ENCODE measurements at regions not wholly inside any gene's neighbourhood (a gene's known extent, or its start where the extent isn't known, plus 50 kb on each side); places are given as distances from the start of the nearest gene placed in this dataset.

DNA sequence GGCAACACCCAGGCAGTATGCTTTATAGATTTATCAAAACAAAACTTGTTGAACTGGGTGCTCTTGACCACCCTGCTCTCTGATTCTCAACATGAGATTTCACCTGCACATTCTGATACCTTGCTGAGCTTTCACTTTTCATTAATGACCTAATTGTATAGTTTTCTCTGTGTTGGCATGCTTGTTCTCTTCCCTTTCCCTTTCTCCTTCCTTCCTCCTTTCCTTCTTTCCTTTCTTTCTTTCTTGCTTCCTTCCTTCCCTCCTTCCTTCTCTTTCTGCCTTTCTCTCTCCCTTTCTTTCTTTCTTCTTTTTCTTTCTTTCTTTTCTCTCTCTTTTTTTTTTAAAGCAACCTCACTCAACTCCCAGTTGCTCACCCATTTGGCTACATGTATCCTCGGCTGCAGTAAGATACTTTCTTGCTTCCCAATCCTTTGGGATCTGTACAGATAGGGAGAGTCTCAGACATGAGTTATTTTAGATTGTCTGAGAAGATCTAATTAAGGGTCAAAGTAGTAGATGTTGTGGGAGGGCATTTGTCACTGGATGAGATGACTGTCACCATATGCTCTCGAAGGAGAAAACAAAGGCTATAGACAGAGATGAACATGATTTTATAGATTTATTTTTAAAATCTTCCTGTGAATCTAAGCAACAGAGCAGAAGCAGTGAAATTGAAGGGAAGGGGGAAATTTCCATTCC, 458.0 kb downstream of the USP25 start:
- Histone ChIP-seq H3K27me3 (ENCODE audit: control insufficient read depth, insufficient read depth, low read length) (no peaks in the 10 kb centered on the region), H3K9ac (ENCODE audit: low read length in 3 of 3) (no peak overlapping the region), H3K36me3 (ENCODE audit: control insufficient read depth in 2 of 3, insufficient read depth in 3 of 3, low read length in 3 of 3) (no peaks in the 10 kb centered on the region), H3K4me1 (ENCODE audit: control insufficient read depth in 2 of 3, insufficient read depth in 2 of 3, low read depth in 1 of 3, low read length in 3 of 3) (peaks cover 0 to 6% (median 0%) of the 10 kb centered on the region in 3 donors), H3K27ac (ENCODE audit: low read depth in 2 of 2, low read length in 2 of 2) (no peak overlapping the region), H3K9me3 (ENCODE audit: control insufficient read depth in 2 of 3, insufficient read depth in 1 of 3, low read length in 3 of 3) (no peaks in the 10 kb centered on the region), H3K4me3 (ENCODE audit: low read length in 3 of 3) (no peak overlapping the region)
- TF ChIP-seq, protein P1, sequence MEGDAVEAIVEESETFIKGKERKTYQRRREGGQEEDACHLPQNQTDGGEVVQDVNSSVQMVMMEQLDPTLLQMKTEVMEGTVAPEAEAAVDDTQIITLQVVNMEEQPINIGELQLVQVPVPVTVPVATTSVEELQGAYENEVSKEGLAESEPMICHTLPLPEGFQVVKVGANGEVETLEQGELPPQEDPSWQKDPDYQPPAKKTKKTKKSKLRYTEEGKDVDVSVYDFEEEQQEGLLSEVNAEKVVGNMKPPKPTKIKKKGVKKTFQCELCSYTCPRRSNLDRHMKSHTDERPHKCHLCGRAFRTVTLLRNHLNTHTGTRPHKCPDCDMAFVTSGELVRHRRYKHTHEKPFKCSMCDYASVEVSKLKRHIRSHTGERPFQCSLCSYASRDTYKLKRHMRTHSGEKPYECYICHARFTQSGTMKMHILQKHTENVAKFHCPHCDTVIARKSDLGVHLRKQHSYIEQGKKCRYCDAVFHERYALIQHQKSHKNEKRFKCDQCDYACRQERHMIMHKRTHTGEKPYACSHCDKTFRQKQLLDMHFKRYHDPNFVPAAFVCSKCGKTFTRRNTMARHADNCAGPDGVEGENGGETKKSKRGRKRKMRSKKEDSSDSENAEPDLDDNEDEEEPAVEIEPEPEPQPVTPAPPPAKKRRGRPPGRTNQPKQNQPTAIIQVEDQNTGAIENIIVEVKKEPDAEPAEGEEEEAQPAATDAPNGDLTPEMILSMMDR (IDR thresholded peaks at IDR 0.05; ENCODE audit: borderline replicate concordance, extremely low read depth, insufficient read depth) = no peak
- no peak for FAIRE-seq
- no peak for DNase-seq
- intact Hi-C loops (cut with DNase I) = no loop called here

GRCh38 chr21:16192902-16193301, 463.1 kb downstream of the USP25 start:
- Histone ChIP-seq H3K27me3 (ENCODE audit: control insufficient read depth, insufficient read depth, low read length) (no peaks in the 10 kb centered on the region), H3K27ac (ENCODE audit: low read depth in 2 of 2, low read length in 2 of 2) (no peak overlapping the region), H3K36me3 (ENCODE audit: control insufficient read depth in 2 of 3, insufficient read depth in 3 of 3, low read length in 3 of 3) (no peaks in the 10 kb centered on the region), H3K4me3 (ENCODE audit: low read length in 3 of 3) (no peak overlapping the region), H3K4me1 (ENCODE audit: control insufficient read depth in 2 of 3, insufficient read depth in 2 of 3, low read depth in 1 of 3, low read length in 3 of 3) (no peaks in the 10 kb centered on the region), H3K9me3 (ENCODE audit: control insufficient read depth in 2 of 3, insufficient read depth in 1 of 3, low read length in 3 of 3) (no peaks in the 10 kb centered on the region), H3K9ac (ENCODE audit: low read length in 3 of 3) (no peak overlapping the region)
- intact Hi-C loops (cut with DNase I) = no loop called here
- FAIRE-seq (no peak), DNase-seq (no peak)
- TF ChIP-seq, protein P1 (IDR thresholded peaks at IDR 0.05; ENCODE audit: borderline replicate concordance, extremely low read depth, insufficient read depth) = no peak

- intact Hi-C loops (cut with DNase I) = no loop called here
- H3K9ac ChIP-seq (ENCODE audit: low read length in 3 of 3) = peak overlapping the region; percentile 1 to 81 (median 63)
- H3K4me3 ChIP-seq (ENCODE audit: low read length in 3 of 3) = peak overlapping the region; percentile 62 to 84 (median 70)
These were observed 463.8 kb downstream of the USP25 start for GRCh38 chr21:16193496-16194094.

More at GRCh38 chr21:16193496-16194094, 463.8 kb downstream of the USP25 start:
- H3K27ac ChIP-seq (ENCODE audit: low read depth in 2 of 2, low read length in 2 of 2) = peak overlapping the region; percentile 47 to 73
- FAIRE-seq = no peak
- H3K27me3 ChIP-seq (ENCODE audit: control insufficient read depth, insufficient read depth, low read length) = no peaks in the 10 kb centered on the region
- no peak for DNase-seq
- H3K9me3 ChIP-seq (ENCODE audit: control insufficient read depth in 2 of 3, insufficient read depth in 1 of 3, low read length in 3 of 3) = no peaks in the 10 kb centered on the region
- TF ChIP-seq, protein P1 (IDR thresholded peaks at IDR 0.05; ENCODE audit: borderline replicate concordance, extremely low read depth, insufficient read depth) = no peak
- no peaks in the 10 kb centered on the region for H3K36me3 ChIP-seq (ENCODE audit: control insufficient read depth in 2 of 3, insufficient read depth in 3 of 3, low read length in 3 of 3)
- no peaks in the 10 kb centered on the region for H3K4me1 ChIP-seq (ENCODE audit: control insufficient read depth in 2 of 3, insufficient read depth in 2 of 3, low read depth in 1 of 3, low read length in 3 of 3)
